ENCODE measurements at regions not wholly inside any gene's neighbourhood (a gene's known extent, or its start where the extent isn't known, plus 50 kb on each side); places are given as distances from the start of the nearest gene placed in this dataset.

GRCh38 chr1:213585959-213586586 lies 401.7 kb upstream of the PROX1 start:
- H2BK20ac ChIP-seq (ENCODE audit: low read depth, low read length) = no peak overlapping the region
- no peak overlapping the region for H4K91ac ChIP-seq (ENCODE audit: insufficient read depth, low read depth, low read length)
- dilution Hi-C loops (cut with HindIII; ENCODE audit: low sequenced_read_pairs, unreplicated experiment) = no loop called here
- no peaks in the 10 kb centered on the region for H3K36me3 ChIP-seq (ENCODE audit: control insufficient read depth, insufficient read depth, low read length)
- DNase-seq (no peak), ATAC-seq (ENCODE audit: low read depth) (no peak)
- no peaks in the 10 kb centered on the region for H3K9me1 ChIP-seq (ENCODE audit: insufficient read depth, low read length)
- no peak overlapping the region for H3K18ac ChIP-seq (ENCODE audit: low read depth, low read length)
- peaks cover 25% of the 10 kb centered on the region for H3K9me3 ChIP-seq (ENCODE audit: control insufficient read depth, insufficient read depth, low read length)
- no peak overlapping the region for H2AFZ ChIP-seq (replicated peaks; ENCODE audit: low read length, poor library complexity)
- H3K79me1 ChIP-seq (ENCODE audit: low read depth in 1 of 2, low read length in 2 of 2) = no peaks in the 10 kb centered on the region
- no peak overlapping the region for H3K56ac ChIP-seq (ENCODE audit: extremely low read depth, insufficient read depth, low read length)
- POLR2A ChIA-PET (ENCODE audit: unreplicated experiment) = no interaction called here
- BruUV-seq (replicated peaks) = no TSS peak
- H3K4ac ChIP-seq (ENCODE audit: low read depth, low read length) = no peak overlapping the region
- H3K23ac ChIP-seq (ENCODE audit: low read depth, low read length) = no peak overlapping the region
- CTCF ChIA-PET = no interaction called here
- no peaks in the 10 kb centered on the region for H3K4me1 ChIP-seq (ENCODE audit: control insufficient read depth, insufficient read depth, low read length)
- no peaks in the 10 kb centered on the region for H4K20me1 ChIP-seq (ENCODE audit: insufficient read depth, low read length)
- H4K8ac ChIP-seq (ENCODE audit: low read depth in 2 of 2, low read length in 2 of 2) = no peak overlapping the region
- no peak overlapping the region for H3K9ac ChIP-seq (ENCODE audit: low read depth, low read length)
- no peak overlapping the region for H4K5ac ChIP-seq (ENCODE audit: low read depth, low read length)
- TF ChIP-seq MAZ (IDR thresholded peaks at IDR 0.05; ENCODE audit: borderline replicate concordance, low read depth, low read length) (no peak), RCOR1 (IDR thresholded peaks at IDR 0.05; ENCODE audit: insufficient replicate concordance, low read length) (no peak), SMC3 (IDR thresholded peaks at IDR 0.05; ENCODE audit: low read depth, low read length) (no peak), CHD1 (IDR thresholded peaks at IDR 0.05; ENCODE audit: low read depth, low read length) (no peak), ELK1 (IDR thresholded peaks at IDR 0.05; ENCODE audit: borderline replicate concordance, low read depth, low read length) (no peak), BHLHE40 (IDR thresholded peaks at IDR 0.05; ENCODE audit: low read depth, low read length) (no peak), USF2 (IDR thresholded peaks at IDR 0.05; ENCODE audit: low read depth, low read length) (no peak), POLR2A (IDR thresholded peaks at IDR 0.05; ENCODE audit: low read depth, low read length) (no peak), CTCF (conservative IDR thresholded peaks at IDR 0.05; ENCODE audit: low read depth, low read length) (no peak), RFX5 (IDR thresholded peaks at IDR 0.05; ENCODE audit: low read depth, low read length) (no peak), MXI1 (IDR thresholded peaks at IDR 0.05; ENCODE audit: borderline replicate concordance, low read depth, low read length) (no peak)
- intact Hi-C loops (cut with micrococcal nuclease) = no loop called here
- H3K4me2 ChIP-seq (ENCODE audit: low read depth, low read length) = no peak overlapping the region
- H3K27ac ChIP-seq (ENCODE audit: insufficient read depth, low read length) = no peak overlapping the region
- H2BK5ac ChIP-seq (ENCODE audit: low read depth, low read length, poor library complexity, severe bottlenecking) = no peak overlapping the region
- no peaks in the 10 kb centered on the region for H3K27me3 ChIP-seq (ENCODE audit: control insufficient read depth, insufficient read depth, low read length)
- H2BK15ac ChIP-seq (ENCODE audit: low read depth, low read length) = no peak overlapping the region
- H3K4me3 ChIP-seq (ENCODE audit: insufficient read depth, low read depth, low read length) = no peak overlapping the region
- H2AK9ac ChIP-seq (replicated peaks; ENCODE audit: low read depth, low read length, poor library complexity) = no peak overlapping the region
- H3K14ac ChIP-seq (replicated peaks; ENCODE audit: low read depth, low read length) = no peak overlapping the region
- no peak overlapping the region for H2AK5ac ChIP-seq (ENCODE audit: low read depth, low read length)
- WGBS, 2 experiments (ENCODE audit: extremely low coverage in 2 of 2, insufficient read length in 1 of 2) = 0% methylated on average over 2 of the region's 6 CpGs; no CpG with 5 or more reads in 1 of the 2 experiments
- H2BK120ac ChIP-seq (ENCODE audit: low read depth, low read length) = no peak overlapping the region
- in situ Hi-C loops (cut with MboI; ENCODE audit: low sequenced_read_pairs) = no loop called here

Measured in IMR-90 (cell line).